ENCODE measurements at regions not wholly inside any gene's neighbourhood (a gene's known extent, or its start where the extent isn't known, plus 50 kb on each side); places are given as distances from the start of the nearest gene placed in this dataset.

- TF ChIP-seq FOXP2 (optimal IDR thresholded peaks at IDR 0.05; ENCODE audit: control extremely low read depth, extremely low read length, insufficient read depth) (no peak), POLR2AphosphoS5 (IDR thresholded peaks at IDR 0.05; ENCODE audit: borderline replicate concordance, low read depth, low read length) (no peak), EZH2 (IDR thresholded peaks at IDR 0.05) (no peak)
- DNase-seq (ENCODE audit: low read depth, low spot score), result no peak
- Histone ChIP-seq H3K9ac (ENCODE audit: insufficient read length) (no peak overlapping the region), H3K36me3 (ENCODE audit: insufficient read depth, low read length) (no peaks in the 10 kb centered on the region), H3K27ac (no peak overlapping the region), H3K9me3 (ENCODE audit: low read depth, low read length) (no peaks in the 10 kb centered on the region), H3K4me3 (no peak overlapping the region)
Observed at GRCh38 chr14:85288041-85288440, 241.9 kb upstream of the FLRT2 start.

- H3K9ac ChIP-seq (ENCODE audit: insufficient read length), result no peak overlapping the region
- DNase-seq (ENCODE audit: low read depth, low spot score), result no peak
- no peak overlapping the region for H3K4me3 ChIP-seq
- TF ChIP-seq EZH2 (IDR thresholded peaks at IDR 0.05) (no peak), FOXP2 (optimal IDR thresholded peaks at IDR 0.05; ENCODE audit: control extremely low read depth, extremely low read length, insufficient read depth) (no peak), POLR2AphosphoS5 (IDR thresholded peaks at IDR 0.05; ENCODE audit: borderline replicate concordance, low read depth, low read length) (no peak)
- no peak overlapping the region for H3K27ac ChIP-seq
- H3K36me3 ChIP-seq (ENCODE audit: insufficient read depth, low read length), result no peaks in the 10 kb centered on the region
- H3K9me3 ChIP-seq (ENCODE audit: low read depth, low read length), result no peaks in the 10 kb centered on the region
Observed at GRCh38 chr14:85291731-85292130, 238.2 kb upstream of the FLRT2 start.

- H3K9me3 ChIP-seq (ENCODE audit: low read depth, low read length), result no peaks in the 10 kb centered on the region
- DNase-seq (ENCODE audit: low read depth, low spot score), result no peak
- TF ChIP-seq POLR2AphosphoS5 (IDR thresholded peaks at IDR 0.05; ENCODE audit: borderline replicate concordance, low read depth, low read length) (no peak), FOXP2 (optimal IDR thresholded peaks at IDR 0.05; ENCODE audit: control extremely low read depth, extremely low read length, insufficient read depth) (no peak), EZH2 (IDR thresholded peaks at IDR 0.05) (no peak)
- H3K9ac ChIP-seq (ENCODE audit: insufficient read length), result no peak overlapping the region
- H3K36me3 ChIP-seq (ENCODE audit: insufficient read depth, low read length), result no peaks in the 10 kb centered on the region
- no peak overlapping the region for H3K27ac ChIP-seq
- no peak overlapping the region for H3K4me3 ChIP-seq
Observed at GRCh38 chr14:85293612-85294234, 236.2 kb upstream of the FLRT2 start.

GRCh38 chr14:85295318-85295717 lies 234.6 kb upstream of the FLRT2 start:
- no peak for DNase-seq (ENCODE audit: low read depth, low spot score)
- no peak overlapping the region for H3K4me3 ChIP-seq
- H3K36me3 ChIP-seq (ENCODE audit: insufficient read depth, low read length), result no peaks in the 10 kb centered on the region
- TF ChIP-seq EZH2 (IDR thresholded peaks at IDR 0.05) (no peak), POLR2AphosphoS5 (IDR thresholded peaks at IDR 0.05; ENCODE audit: borderline replicate concordance, low read depth, low read length) (no peak), FOXP2 (optimal IDR thresholded peaks at IDR 0.05; ENCODE audit: control extremely low read depth, extremely low read length, insufficient read depth) (no peak)
- H3K27ac ChIP-seq, result no peak overlapping the region
- no peaks in the 10 kb centered on the region for H3K9me3 ChIP-seq (ENCODE audit: low read depth, low read length)
- no peak overlapping the region for H3K9ac ChIP-seq (ENCODE audit: insufficient read length)

GRCh38 chr14:85296456-85297210 lies 233.3 kb upstream of the FLRT2 start:
- Histone ChIP-seq H3K36me3 (ENCODE audit: insufficient read depth, low read length) (no peaks in the 10 kb centered on the region), H3K9me3 (ENCODE audit: low read depth, low read length) (no peaks in the 10 kb centered on the region), H3K27ac (no peak overlapping the region), H3K4me3 (no peak overlapping the region), H3K9ac (ENCODE audit: insufficient read length) (no peak overlapping the region)
- DNase-seq (ENCODE audit: low read depth, low spot score), result no peak
- TF ChIP-seq POLR2AphosphoS5 (IDR thresholded peaks at IDR 0.05; ENCODE audit: borderline replicate concordance, low read depth, low read length), result no peak
- no peak for TF ChIP-seq EZH2 (IDR thresholded peaks at IDR 0.05)
- no peak for TF ChIP-seq FOXP2 (optimal IDR thresholded peaks at IDR 0.05; ENCODE audit: control extremely low read depth, extremely low read length, insufficient read depth)

- Histone ChIP-seq H3K4me3 (no peak overlapping the region), H3K9ac (ENCODE audit: insufficient read length) (no peak overlapping the region), H3K9me3 (ENCODE audit: low read depth, low read length) (no peaks in the 10 kb centered on the region), H3K36me3 (ENCODE audit: insufficient read depth, low read length) (no peaks in the 10 kb centered on the region), H3K27ac (no peak overlapping the region)
- no peak for DNase-seq (ENCODE audit: low read depth, low spot score)
- TF ChIP-seq FOXP2 (optimal IDR thresholded peaks at IDR 0.05; ENCODE audit: control extremely low read depth, extremely low read length, insufficient read depth) (no peak), EZH2 (IDR thresholded peaks at IDR 0.05) (no peak), POLR2AphosphoS5 (IDR thresholded peaks at IDR 0.05; ENCODE audit: borderline replicate concordance, low read depth, low read length) (no peak)
Observed at GRCh38 chr14:85300107-85300506, 229.8 kb upstream of the FLRT2 start.

- no peaks in the 10 kb centered on the region for H3K9me3 ChIP-seq (ENCODE audit: low read depth, low read length)
- no peak overlapping the region for H3K9ac ChIP-seq (ENCODE audit: insufficient read length)
- no peak for DNase-seq (ENCODE audit: low read depth, low spot score)
- no peak overlapping the region for H3K27ac ChIP-seq
- no peak overlapping the region for H3K4me3 ChIP-seq
- no peaks in the 10 kb centered on the region for H3K36me3 ChIP-seq (ENCODE audit: insufficient read depth, low read length)
- TF ChIP-seq FOXP2 (optimal IDR thresholded peaks at IDR 0.05; ENCODE audit: control extremely low read depth, extremely low read length, insufficient read depth) (no peak), POLR2AphosphoS5 (IDR thresholded peaks at IDR 0.05; ENCODE audit: borderline replicate concordance, low read depth, low read length) (no peak), EZH2 (IDR thresholded peaks at IDR 0.05) (no peak)
Observed at GRCh38 chr14:85301506-85301905, 228.4 kb upstream of the FLRT2 start.

- Histone ChIP-seq H3K4me3 (no peak overlapping the region), H3K9ac (ENCODE audit: insufficient read length) (no peak overlapping the region), H3K9me3 (ENCODE audit: low read depth, low read length) (no peaks in the 10 kb centered on the region), H3K27ac (no peak overlapping the region), H3K36me3 (ENCODE audit: insufficient read depth, low read length) (no peaks in the 10 kb centered on the region)
- TF ChIP-seq FOXP2 (optimal IDR thresholded peaks at IDR 0.05; ENCODE audit: control extremely low read depth, extremely low read length, insufficient read depth) (no peak), EZH2 (IDR thresholded peaks at IDR 0.05) (no peak), POLR2AphosphoS5 (IDR thresholded peaks at IDR 0.05; ENCODE audit: borderline replicate concordance, low read depth, low read length) (no peak)
- no peak for DNase-seq (ENCODE audit: low read depth, low spot score)
Observed at GRCh38 chr14:85306024-85306423, 223.9 kb upstream of the FLRT2 start.
